C4-2B (cell line): ENCODE measurements at regions not wholly inside any gene's neighbourhood (a gene's known extent, or its start where the extent isn't known, plus 50 kb on each side); places are given as distances from the start of the nearest gene placed in this dataset.

Experiments used
- ZFX ChIP-seq: fragments of 450-650 bp; IDR thresholded peaks from 2 replicates; pipeline ENCODE4 v1.6.1; 2017
- TF ChIP-seq, protein P1 (sequence below): fragments of 450-650 bp; conservative IDR thresholded peaks from 2 replicates; pipeline ENCODE4 v1.5.1; 2017; ENCODE audit warnings: mild to moderate bottlenecking

DNA sequence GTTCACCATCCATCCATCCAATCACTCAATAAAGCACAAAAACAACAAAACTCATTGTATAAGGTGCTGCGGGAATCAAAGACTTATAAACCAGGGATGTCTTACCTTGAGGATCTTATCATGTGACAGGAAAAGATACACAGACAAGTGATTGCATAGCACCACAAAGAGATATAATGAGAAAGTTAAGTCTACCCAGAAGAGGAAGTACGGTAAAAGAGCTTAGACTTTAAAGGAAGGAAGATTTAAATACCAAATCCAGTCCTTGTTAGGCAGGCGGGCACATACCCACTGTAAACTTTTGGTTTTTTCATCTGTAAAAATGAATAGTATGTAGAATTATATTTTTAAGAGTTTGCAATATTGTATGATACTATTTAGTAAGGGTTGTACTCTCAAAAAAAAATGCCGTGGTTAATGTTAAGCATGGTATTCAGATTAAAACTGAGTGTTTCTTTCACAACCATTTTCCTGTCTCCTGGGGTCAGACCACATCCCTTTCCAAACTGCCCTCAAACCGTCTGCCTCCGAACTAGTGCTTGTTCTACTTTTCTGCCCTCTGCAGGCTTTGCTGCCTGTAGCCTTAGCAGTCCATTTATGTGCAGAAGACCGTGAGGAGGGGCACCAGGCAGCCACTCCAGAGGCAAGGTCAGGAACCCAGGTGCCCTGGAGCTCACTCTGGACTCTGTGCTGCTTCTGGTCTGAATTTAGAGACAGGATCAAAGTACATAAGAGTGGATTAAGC, 179.5 kb upstream of the SYNDIG1 start:
- TF ChIP-seq, protein P1, sequence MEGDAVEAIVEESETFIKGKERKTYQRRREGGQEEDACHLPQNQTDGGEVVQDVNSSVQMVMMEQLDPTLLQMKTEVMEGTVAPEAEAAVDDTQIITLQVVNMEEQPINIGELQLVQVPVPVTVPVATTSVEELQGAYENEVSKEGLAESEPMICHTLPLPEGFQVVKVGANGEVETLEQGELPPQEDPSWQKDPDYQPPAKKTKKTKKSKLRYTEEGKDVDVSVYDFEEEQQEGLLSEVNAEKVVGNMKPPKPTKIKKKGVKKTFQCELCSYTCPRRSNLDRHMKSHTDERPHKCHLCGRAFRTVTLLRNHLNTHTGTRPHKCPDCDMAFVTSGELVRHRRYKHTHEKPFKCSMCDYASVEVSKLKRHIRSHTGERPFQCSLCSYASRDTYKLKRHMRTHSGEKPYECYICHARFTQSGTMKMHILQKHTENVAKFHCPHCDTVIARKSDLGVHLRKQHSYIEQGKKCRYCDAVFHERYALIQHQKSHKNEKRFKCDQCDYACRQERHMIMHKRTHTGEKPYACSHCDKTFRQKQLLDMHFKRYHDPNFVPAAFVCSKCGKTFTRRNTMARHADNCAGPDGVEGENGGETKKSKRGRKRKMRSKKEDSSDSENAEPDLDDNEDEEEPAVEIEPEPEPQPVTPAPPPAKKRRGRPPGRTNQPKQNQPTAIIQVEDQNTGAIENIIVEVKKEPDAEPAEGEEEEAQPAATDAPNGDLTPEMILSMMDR: no peak
- TF ChIP-seq ZFX: no peak
